ENCODE measurements at regions not wholly inside any gene's neighbourhood (a gene's known extent, or its start where the extent isn't known, plus 50 kb on each side); places are given as distances from the start of the nearest gene placed in this dataset.

- TF ChIP-seq CTCF (conservative IDR thresholded peaks at IDR 0.05; ENCODE audit: low read length) (no peak), EZH2phosphoT487 (IDR thresholded peaks at IDR 0.05; ENCODE audit: borderline replicate concordance, low read depth, low read length) (no peak)
Measured at GRCh38 chr15:69921626-69922619, 175.8 kb downstream of the TLE3 start.
